ENCODE measurements at regions not wholly inside any gene's neighbourhood (a gene's known extent, or its start where the extent isn't known, plus 50 kb on each side); places are given as distances from the start of the nearest gene placed in this dataset.

- TF ChIP-seq, protein P1, sequence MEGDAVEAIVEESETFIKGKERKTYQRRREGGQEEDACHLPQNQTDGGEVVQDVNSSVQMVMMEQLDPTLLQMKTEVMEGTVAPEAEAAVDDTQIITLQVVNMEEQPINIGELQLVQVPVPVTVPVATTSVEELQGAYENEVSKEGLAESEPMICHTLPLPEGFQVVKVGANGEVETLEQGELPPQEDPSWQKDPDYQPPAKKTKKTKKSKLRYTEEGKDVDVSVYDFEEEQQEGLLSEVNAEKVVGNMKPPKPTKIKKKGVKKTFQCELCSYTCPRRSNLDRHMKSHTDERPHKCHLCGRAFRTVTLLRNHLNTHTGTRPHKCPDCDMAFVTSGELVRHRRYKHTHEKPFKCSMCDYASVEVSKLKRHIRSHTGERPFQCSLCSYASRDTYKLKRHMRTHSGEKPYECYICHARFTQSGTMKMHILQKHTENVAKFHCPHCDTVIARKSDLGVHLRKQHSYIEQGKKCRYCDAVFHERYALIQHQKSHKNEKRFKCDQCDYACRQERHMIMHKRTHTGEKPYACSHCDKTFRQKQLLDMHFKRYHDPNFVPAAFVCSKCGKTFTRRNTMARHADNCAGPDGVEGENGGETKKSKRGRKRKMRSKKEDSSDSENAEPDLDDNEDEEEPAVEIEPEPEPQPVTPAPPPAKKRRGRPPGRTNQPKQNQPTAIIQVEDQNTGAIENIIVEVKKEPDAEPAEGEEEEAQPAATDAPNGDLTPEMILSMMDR (IDR thresholded peaks at IDR 0.05; ENCODE audit: low read length): no peak
- TF ChIP-seq EZH2 (IDR thresholded peaks at IDR 0.05; ENCODE audit: borderline replicate concordance, low read length): no peak
Measured at GRCh38 chr2:220963076-220963475, 609.0 kb downstream of the EPHA4 start.

All from OCI-LY1 (cell line).